ENCODE measurements at regions not wholly inside any gene's neighbourhood (a gene's known extent, or its start where the extent isn't known, plus 50 kb on each side); places are given as distances from the start of the nearest gene placed in this dataset.

DNA sequence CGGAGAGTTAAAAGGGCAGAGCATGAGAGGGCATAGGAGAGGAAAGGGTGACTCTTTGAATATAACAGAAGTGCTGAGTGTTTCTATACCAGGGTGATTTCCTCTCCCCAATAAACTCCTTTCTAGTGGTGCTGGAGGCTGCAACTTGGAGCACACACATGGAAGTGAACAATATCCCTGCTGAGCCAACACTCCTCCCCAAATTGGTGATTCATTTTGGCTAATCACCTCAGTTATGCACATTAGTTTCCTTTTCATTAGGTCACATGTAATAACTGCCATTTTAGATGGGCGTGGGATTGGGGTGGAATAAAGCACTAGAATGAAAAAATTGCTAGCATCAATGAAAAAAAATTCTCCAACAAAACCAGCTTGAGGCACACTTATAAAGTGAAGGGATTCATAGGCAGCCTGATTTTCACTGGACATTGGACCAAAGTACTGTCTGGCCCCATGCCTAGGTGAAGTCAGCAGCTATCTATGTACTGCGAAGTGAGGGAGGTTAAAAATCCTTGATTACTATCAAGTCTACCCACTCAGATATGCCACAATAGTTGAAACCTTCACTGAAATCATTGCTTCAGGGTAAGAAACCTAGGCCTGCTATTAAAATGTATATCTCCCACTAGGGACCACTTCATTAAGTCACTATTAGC, 174.0 kb downstream of the GLUD2 start:
- TF ChIP-seq, protein P1, sequence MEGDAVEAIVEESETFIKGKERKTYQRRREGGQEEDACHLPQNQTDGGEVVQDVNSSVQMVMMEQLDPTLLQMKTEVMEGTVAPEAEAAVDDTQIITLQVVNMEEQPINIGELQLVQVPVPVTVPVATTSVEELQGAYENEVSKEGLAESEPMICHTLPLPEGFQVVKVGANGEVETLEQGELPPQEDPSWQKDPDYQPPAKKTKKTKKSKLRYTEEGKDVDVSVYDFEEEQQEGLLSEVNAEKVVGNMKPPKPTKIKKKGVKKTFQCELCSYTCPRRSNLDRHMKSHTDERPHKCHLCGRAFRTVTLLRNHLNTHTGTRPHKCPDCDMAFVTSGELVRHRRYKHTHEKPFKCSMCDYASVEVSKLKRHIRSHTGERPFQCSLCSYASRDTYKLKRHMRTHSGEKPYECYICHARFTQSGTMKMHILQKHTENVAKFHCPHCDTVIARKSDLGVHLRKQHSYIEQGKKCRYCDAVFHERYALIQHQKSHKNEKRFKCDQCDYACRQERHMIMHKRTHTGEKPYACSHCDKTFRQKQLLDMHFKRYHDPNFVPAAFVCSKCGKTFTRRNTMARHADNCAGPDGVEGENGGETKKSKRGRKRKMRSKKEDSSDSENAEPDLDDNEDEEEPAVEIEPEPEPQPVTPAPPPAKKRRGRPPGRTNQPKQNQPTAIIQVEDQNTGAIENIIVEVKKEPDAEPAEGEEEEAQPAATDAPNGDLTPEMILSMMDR (optimal IDR thresholded peaks at IDR 0.05 in 1 of 3, IDR thresholded peaks at IDR 0.05 in 1 of 3, conservative IDR thresholded peaks at IDR 0.05 in 1 of 3; ENCODE audit: extremely low read depth in 1 of 3, insufficient read depth in 2 of 3, low read length in 3 of 3) = no peak
- no peak for TF ChIP-seq EZH2 (IDR thresholded peaks at IDR 0.05; ENCODE audit: low read length)

All from keratinocyte (primary cell).